ENCODE measurements at regions not wholly inside any gene's neighbourhood (a gene's known extent, or its start where the extent isn't known, plus 50 kb on each side); places are given as distances from the start of the nearest gene placed in this dataset.
"Not testable (repeated sequence)": the region's sequence is repeated elsewhere in the genome, so short reads cannot be mapped to it uniquely, and the experiment has no call there.

- DNase-seq, result no peak
Measured at GRCh38 chr4:83758285-83758684, 222.4 kb downstream of the GPAT3 start.

DNA sequence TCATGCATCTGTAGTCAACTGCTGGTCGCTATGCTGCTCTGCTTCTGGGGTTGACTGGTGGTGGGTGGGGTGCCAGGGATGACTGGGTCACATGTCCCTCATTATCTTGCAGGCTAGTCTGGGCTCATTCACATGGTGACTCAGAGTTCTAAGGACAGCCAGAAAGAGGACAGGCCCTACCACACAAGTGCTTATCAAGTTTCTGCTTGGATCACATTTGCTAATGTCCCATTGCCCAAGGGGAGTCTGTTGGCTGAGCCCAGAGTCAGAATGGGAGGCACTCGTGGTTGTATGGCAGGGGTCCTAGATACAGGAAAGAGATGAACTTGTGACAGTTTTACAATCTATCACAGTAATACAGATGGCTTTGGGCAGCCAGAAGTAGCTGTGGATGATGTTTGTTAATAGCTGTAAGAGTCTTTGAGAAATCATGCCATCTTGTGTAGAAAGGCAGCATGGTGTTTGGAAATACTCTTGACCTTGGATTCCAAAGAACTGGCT is 221.3 kb downstream of the GPAT3 start:
- DNase-seq, result no peak

DNA sequence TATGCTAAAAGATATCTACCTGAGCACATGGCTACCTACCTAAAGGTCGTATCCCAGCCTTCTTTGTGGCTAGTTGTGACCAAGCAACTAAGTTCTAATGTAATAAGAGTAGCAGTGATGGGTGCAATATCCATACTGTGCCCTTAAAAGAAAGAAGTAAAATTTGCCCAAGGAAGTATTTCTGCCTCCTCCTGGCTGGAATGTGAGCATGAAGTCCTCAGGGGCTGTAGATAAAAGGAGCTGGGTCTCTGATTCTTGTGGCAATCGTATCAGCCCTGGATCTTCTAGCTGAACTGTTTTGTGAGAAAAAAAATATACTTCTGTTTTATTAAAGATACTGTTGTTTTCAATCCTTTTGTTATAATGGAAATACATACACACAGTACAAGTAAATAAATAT is 217.4 kb downstream of the GPAT3 start:
- no peak for DNase-seq

GRCh38 chr4:83751336-83751949 is 215.5 kb downstream of the GPAT3 start:
- no peak for DNase-seq

- no peak for DNase-seq
Measured at GRCh38 chr4:83748711-83749110, 212.8 kb downstream of the GPAT3 start.

DNA sequence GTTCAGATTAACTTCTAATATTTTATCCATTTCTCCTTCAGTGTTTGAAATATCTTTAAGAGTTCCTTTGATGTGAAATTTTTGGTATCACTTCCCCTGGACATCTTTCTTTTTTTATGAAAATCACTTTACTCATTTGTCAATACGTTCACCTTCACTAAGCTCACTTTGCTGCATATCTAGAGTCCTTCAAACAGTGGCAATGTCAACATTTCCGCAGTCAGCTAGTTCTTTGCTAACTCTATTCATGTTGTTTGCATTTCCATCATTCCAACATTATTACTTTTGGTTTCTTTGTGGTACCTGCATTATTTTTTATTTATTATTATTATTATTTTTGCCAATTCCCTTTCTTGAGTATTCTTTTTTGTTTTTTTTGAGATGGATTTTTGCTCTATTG is 203.0 kb downstream of the GPAT3 start:
- no peak for DNase-seq

DNA sequence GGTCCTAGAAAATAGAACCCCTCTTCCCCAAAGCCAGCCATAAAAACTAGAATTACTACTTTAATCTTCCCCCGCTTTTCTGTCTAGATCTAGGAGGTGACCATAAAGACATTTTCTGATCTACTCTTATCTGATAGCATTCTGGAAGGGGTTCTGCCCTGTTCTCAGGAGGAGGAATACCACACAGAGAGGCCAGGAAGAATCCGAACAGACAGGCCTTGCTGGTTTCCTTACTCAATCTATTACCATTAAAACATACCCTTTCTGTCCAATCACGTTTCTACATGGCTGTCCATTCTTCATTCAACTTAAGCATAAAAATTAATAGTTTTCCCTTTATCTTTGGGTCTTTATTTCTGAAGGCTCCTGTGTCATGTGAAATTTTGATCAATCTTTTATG is 198.7 kb downstream of the GPAT3 start:
- DNase-seq, result no peak

DNA sequence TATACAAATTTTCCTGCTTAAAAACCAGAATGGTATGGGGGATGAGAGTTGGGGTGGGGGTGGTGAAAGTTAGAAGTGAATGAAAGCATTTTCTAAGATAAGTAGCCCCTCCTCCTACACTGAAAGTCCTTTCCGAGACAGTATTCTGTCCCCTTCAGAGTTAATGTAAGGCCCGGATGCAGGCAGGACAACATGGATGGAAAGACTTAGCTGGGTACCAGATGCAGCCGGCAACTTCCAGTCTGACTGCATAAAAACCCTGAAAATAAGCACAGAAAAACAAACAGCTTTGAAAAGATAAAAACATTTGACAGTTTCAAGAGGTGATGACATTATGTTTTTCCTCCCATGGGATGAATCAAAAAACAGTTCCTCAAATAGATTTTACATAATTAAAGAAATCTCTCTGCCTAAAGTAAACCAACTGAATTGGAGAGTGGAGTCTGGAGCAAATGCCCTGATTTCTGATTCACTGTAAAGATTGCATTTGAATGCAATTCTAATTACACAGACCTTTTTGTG is 196.3 kb downstream of the GPAT3 start:
- DNase-seq, result no peak

GRCh38 chr4:83731609-83732008 is 195.7 kb downstream of the GPAT3 start:
- DNase-seq, result no peak

DNA sequence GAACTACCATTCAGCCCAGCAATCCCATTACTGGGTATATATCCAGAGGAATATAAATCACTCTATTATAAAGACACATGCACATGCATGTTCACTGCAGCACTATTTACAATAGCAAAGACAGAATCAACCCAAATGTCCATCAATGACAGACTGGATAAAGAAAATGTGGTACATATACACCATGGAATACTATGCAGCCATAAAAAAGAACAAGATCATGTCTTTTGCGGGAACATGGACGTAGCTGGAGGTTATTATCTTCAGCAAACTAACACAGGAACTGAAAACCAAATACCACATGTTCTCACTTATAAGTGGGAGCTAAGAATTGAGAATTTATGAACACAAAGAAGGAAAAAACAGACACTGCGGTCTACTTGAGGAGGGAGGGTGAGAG is 195.1 kb downstream of the GPAT3 start:
- DNase-seq, result not testable (repeated sequence)

DNA sequence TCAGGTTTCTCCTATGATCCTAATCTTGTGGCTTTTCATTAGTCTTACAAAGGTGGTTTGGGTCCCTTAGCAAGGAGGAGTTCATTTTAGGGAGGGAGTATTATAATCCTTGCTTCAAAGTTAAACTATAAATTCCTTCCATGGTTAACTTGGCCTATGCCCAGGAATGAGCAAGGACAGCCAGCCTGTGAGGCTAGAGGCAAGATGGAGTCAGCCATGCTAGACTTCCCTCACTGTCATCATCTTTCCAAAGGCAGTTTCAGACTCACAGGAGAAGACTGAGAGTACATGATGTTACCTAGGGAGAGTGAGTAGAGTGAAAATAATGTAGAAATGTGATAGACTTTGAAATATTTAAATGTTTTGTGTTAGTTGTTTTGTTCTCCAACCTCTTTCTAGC is 192.3 kb downstream of the GPAT3 start:
- no peak for DNase-seq

DNA sequence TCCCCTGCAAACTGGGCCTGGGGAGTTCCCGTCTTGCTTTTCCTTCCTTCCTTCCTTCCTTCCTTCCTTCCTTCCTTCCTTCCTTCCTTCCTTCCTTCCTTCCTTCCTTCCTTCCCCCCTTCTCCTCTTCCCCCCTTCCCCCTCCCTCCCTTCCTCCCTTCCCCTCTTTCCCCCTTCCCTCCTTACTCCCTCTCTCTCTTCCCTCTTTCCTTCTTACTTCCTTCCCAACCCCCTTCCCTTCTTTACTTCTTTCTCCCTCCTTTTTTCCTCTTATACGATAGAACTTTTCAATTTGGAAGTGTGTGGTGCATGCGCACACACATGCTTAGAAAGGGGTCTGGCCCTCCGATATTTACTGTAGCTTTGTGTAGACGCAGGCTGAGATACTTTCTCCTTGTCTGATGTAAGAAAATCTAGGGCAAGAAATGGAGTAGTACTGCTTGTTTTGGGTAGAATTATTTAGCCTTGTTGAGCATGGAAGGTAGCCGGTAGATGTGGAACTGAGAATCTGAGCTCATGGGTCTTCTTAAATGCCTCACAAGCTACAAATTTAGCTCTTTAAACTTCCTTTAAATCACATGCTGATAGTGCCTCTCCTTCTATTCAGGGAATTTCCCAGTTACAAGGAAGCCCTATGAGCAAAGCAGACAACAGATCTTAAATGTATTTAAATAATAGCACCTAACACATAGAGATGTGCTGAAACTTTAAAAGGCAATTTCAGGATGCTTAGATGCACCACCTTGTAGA is 189.6 kb downstream of the GPAT3 start:
- no peak for DNase-seq

GRCh38 chr4:83724485-83725335 is 188.8 kb downstream of the GPAT3 start:
- peak; percentile 62 for DNase-seq

GRCh38 chr4:83723609-83724008 is 187.7 kb downstream of the GPAT3 start:
- DNase-seq, result no peak

- no peak for DNase-seq
Measured at GRCh38 chr4:83722730-83723269, 186.9 kb downstream of the GPAT3 start.

GRCh38 chr4:83716874-83717273 is 181.0 kb downstream of the GPAT3 start:
- DNase-seq, result no peak

- no peak for DNase-seq
Measured at GRCh38 chr4:83712890-83713289, 177.0 kb downstream of the GPAT3 start.

DNA sequence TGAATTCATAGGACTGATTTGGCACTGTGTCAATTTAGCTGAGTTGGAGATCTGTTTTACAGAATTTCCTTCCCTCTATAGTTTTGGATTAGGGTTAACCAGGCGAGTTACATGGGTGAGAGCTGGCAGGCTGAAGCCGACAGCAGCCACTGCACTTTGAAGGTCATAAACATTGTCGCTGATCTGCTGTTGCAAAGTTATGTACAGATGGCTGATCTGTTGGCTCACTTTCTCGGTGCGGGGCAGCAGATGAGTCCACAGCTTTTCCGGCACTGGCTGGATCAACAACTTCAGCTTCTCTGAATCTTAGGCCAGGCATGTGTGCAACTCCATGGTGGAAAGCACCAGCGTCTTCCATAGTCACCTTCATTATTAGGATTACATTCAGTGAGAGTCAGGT is 173.7 kb downstream of the GPAT3 start:
- no peak for DNase-seq

- DNase-seq, result no peak
Measured at GRCh38 chr4:83708500-83709175, 172.7 kb downstream of the GPAT3 start.

DNA sequence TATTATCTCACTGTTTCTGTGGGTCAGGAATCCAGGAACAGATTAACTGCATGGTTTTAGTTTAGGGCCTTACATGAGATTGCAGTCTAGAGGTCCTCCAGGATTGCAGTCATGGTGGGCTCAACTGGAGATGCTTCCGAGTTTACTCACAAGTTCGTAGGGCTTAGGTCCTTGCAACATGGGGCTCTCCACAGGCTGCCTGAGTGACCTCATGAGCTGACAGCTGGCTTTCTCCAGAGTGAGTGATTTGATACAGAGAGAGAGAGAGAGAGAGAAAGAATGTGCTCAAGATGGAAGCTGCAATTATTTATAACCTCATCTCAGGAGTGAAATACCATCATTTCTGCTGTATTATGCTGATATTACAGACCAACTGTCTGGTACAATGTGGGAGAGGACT is 168.9 kb downstream of the GPAT3 start:
- DNase-seq, result no peak

DNA sequence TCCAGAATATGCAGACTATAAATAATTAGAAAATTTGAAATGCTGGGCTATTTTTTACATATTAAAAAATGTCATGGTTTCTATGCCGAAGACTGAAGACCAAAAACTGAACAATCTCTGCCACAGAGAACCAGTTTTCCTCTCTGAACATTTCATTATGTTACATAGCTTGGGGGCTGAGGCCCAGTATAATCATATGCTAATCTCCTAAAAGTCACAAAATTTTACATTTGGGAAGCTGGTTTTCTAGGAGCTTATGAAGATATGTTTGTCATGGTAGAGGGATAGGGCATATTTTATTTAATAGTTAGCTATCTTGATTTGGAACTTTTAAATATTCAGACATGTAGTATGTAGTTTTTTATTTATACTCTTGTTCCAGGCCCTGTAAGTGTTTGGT is 167.8 kb downstream of the GPAT3 start:
- no peak for DNase-seq

GRCh38 chr4:83701041-83701440 is 165.1 kb downstream of the GPAT3 start:
- DNase-seq, result no peak

DNA sequence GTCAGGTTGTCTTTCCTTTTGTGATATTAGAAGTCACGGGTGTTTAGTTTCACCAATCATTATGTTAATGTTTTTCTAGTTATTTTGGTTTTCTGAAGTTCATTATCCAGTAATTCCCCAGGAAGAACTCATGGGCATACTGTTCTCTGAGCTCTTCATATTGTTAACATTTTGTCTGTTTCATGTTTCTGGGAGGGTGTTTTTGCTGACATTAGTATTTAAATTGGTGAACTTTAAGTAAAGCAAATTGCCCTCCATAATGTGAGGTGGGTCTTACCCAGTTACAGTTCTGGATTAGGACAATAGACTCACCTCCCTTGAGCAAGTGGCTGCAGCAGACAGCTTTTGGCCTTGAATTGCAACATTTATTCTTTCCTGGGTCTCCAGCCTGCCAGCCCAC is 163.4 kb downstream of the GPAT3 start:
- DNase-seq, result no peak

Data from retina (tissue), 1 donor.